CD14-positive monocyte (primary cell): ENCODE measurements at regions not wholly inside any gene's neighbourhood (a gene's known extent, or its start where the extent isn't known, plus 50 kb on each side); places are given as distances from the start of the nearest gene placed in this dataset.

ENCODE experiments used
- DNase-seq, 3 donors: peaks; one replicate each; pipeline ENCODE4 v3.0.0-alpha.2; 2011 to 2022
- H2AFZ ChIP-seq: 2 replicates; pipeline ENCODE4 v1.6.0; 2012; ENCODE audit warnings: mild to moderate bottlenecking, low read depth, low read length, inconsistent platforms; ENCODE audit not compliant: insufficient read depth, poor library complexity, severe bottlenecking
- H3K27ac ChIP-seq, 2 donors: 1 replicate in 1 of 2; 2 replicates in 1 of 2; pipeline ENCODE4 v1.5.1; 2012 to 2013; ENCODE audit warnings: low read length in 2 of 2, control low read depth in 1 of 2, inconsistent platforms in 1 of 2, low read depth in 1 of 2, mild to moderate bottlenecking in 1 of 2
- H3K27me3 ChIP-seq, 2 donors: one replicate each; pipeline versions ENCODE4 v1.6.0 to v1.6.1; 2011 to 2013; ENCODE audit warnings: low read length in 2 of 2; ENCODE audit not compliant: control insufficient read depth in 2 of 2, insufficient read depth in 2 of 2
- H3K36me3 ChIP-seq, 2 donors: replicated peaks in 1 of 2; 1 replicate in 1 of 2; 2 replicates in 1 of 2; pipeline versions ENCODE4 v1.5.1 to v1.6.1; 2012 to 2013; ENCODE audit warnings: low read length in 2 of 2, control low read depth in 1 of 2, inconsistent platforms in 1 of 2, mild to moderate bottlenecking in 1 of 2; ENCODE audit not compliant: insufficient read depth in 2 of 2, control insufficient read depth in 1 of 2
- H3K4me1 ChIP-seq, 2 donors: 1 replicate in 1 of 2; 2 replicates in 1 of 2; pipeline versions ENCODE4 v1.5.1 to v1.6.1; 2012 to 2013; ENCODE audit warnings: low read length in 2 of 2, control low read depth in 1 of 2, inconsistent platforms in 1 of 2, mild to moderate bottlenecking in 1 of 2, moderate library complexity in 1 of 2; ENCODE audit not compliant: insufficient read depth in 2 of 2, control insufficient read depth in 1 of 2
- H3K4me2 ChIP-seq: replicated peaks from 2 replicates; pipeline ENCODE3; 2012; ENCODE audit warnings: low read length, moderate library complexity, mild to moderate bottlenecking; ENCODE audit not compliant: poor library complexity, severe bottlenecking; ENCODE audit errors: extremely low read depth
- H3K4me3 ChIP-seq, 3 experiments: fragments of 200-600 bp in 1 of 3; sonication (generic) in 1 of 3; replicated peaks in 1 of 3; 1 replicate in 2 of 3; 2 replicates in 1 of 3; pipeline ENCODE4 v1.5.1; 2011 to 2013; ENCODE audit warnings: low read length in 3 of 3, mild to moderate bottlenecking in 3 of 3, control low read depth in 2 of 3, low read depth in 2 of 3, inconsistent platforms in 1 of 3, moderate library complexity in 1 of 3
- H3K79me2 ChIP-seq: 2 replicates; pipeline ENCODE4 v1.6.0; 2012; ENCODE audit warnings: mild to moderate bottlenecking, control low read depth, inconsistent platforms, low read length, moderate library complexity; ENCODE audit not compliant: insufficient read depth
- H3K9ac ChIP-seq: 2 replicates; pipeline ENCODE4 v1.6.0; 2017; ENCODE audit warnings: low read length, mild to moderate bottlenecking; ENCODE audit not compliant: insufficient read depth, poor library complexity, severe bottlenecking
- H3K9me3 ChIP-seq, 2 donors: replicated peaks in 1 of 2; 1 replicate in 1 of 2; 2 replicates in 1 of 2; pipeline versions ENCODE4 v1.5.1 to v1.6.1; 2012 to 2013; ENCODE audit warnings: low read length in 2 of 2, control low read depth in 1 of 2; ENCODE audit not compliant: control insufficient read depth in 1 of 2, insufficient read depth in 1 of 2
- H4K20me1 ChIP-seq: 2 replicates; pipeline ENCODE4 v1.6.0; 2012; ENCODE audit warnings: mild to moderate bottlenecking, low read length, control low read depth, moderate library complexity; ENCODE audit not compliant: insufficient read depth
- H3K27ac Mint-ChIP-seq, 7 donors: one replicate each; pipeline ENCODE4 v1.8.0; 2020; ENCODE audit warnings: mild to moderate bottlenecking in 7 of 7, mixed read lengths in 7 of 7, moderate library complexity in 6 of 7, inconsistent platforms in 2 of 7
- H3K27me3 Mint-ChIP-seq, 3 donors: one replicate each; pipeline ENCODE4 v1.8.0; 2021 to 2022; ENCODE audit warnings: low read depth in 3 of 3, mild to moderate bottlenecking in 3 of 3, mixed read lengths in 3 of 3, moderate library complexity in 3 of 3, inconsistent platforms in 1 of 3
- H3K36me3 Mint-ChIP-seq, 2 donors: one replicate each; pipeline ENCODE4 v1.8.0; 2020; ENCODE audit warnings: mixed read lengths in 2 of 2, inconsistent platforms in 1 of 2, mild to moderate bottlenecking in 1 of 2
- H3K4me1 Mint-ChIP-seq: one replicate; pipeline ENCODE4 v1.8.0; 2020; ENCODE audit warnings: mild to moderate bottlenecking, mixed read lengths
- H3K4me3 Mint-ChIP-seq, 2 donors: one replicate each; pipeline ENCODE4 v1.8.0; 2020; ENCODE audit warnings: mild to moderate bottlenecking in 2 of 2, mixed read lengths in 2 of 2, moderate library complexity in 1 of 2
- H3K9me3 Mint-ChIP-seq, 7 donors: one replicate each; pipeline ENCODE4 v1.8.0; 2020 to 2022; ENCODE audit warnings: mixed read lengths in 7 of 7, mild to moderate bottlenecking in 6 of 7, moderate library complexity in 6 of 7, inconsistent platforms in 2 of 7
- CTCF ChIP-seq: fragments of 200-600 bp; IDR thresholded peaks from one replicate; pipeline ENCODE4 v1.8.0; 2022; ENCODE audit warnings: antibody characterized with exemption, mild to moderate bottlenecking
- WGBS: methylation state at CpG from one replicate; pipeline ENCODE4 v1.1.5; 2013; ENCODE audit warnings: missing lambda C conversion rate; ENCODE audit not compliant: insufficient coverage; 5-methylcytosine and 5-hydroxymethylcytosine counted together
- intact Hi-C, 2 donors: fragments of 100-400 bp; cut with micrococcal nuclease; formaldehyde crosslinking; loops; one replicate each; pipeline versions ENCODE4 v1.15.0 to v1.15.1; 2023

- Histone ChIP-seq H3K4me1 (no peaks in the 10 kb centered on the region), H3K27me3 (no peaks in the 10 kb centered on the region), H3K4me3 (no peak overlapping the region), H3K4me2 (no peak overlapping the region), H3K36me3 (no peaks in the 10 kb centered on the region), H2AFZ (no peak overlapping the region), H3K79me2 (no peaks in the 10 kb centered on the region), H4K20me1 (no peaks in the 10 kb centered on the region), H3K9ac (no peak overlapping the region), H3K27ac (no peak overlapping the region), H3K9me3 (peaks cover 11 to 28% of the 10 kb centered on the region in 2 donors)
- no peak for DNase-seq
- Mint-ChIP-seq H3K4me1 (no peaks in the 10 kb centered on the region), H3K27ac (no peak overlapping the region), H3K27me3 (no peaks in the 10 kb centered on the region), H3K9me3 (peaks cover 0 to 24% (median 9%) of the 10 kb centered on the region in 7 donors), H3K36me3 (no peaks in the 10 kb centered on the region), H3K4me3 (no peak overlapping the region)
- 90% methylated on average over 2 of the region's 4 CpGs for WGBS
- intact Hi-C loops, result no loop called here
- no peak for TF ChIP-seq CTCF
Measured at GRCh38 chr5:27477550-27477949, 439.2 kb upstream of the CDH9 start.

GRCh38 chr5:27476356-27476988 is 438.1 kb upstream of the CDH9 start:
- Mint-ChIP-seq H3K36me3 (no peaks in the 10 kb centered on the region), H3K9me3 (peaks cover 0 to 28% (median 9%) of the 10 kb centered on the region in 7 donors), H3K4me3 (no peak overlapping the region), H3K4me1 (no peaks in the 10 kb centered on the region), H3K27ac (no peak overlapping the region), H3K27me3 (no peaks in the 10 kb centered on the region)
- no peaks in the 10 kb centered on the region for H3K4me1 ChIP-seq
- H3K9me3 ChIP-seq, result peaks cover 18 to 32% of the 10 kb centered on the region in 2 donors
- no peak overlapping the region for H3K9ac ChIP-seq
- H2AFZ ChIP-seq, result no peak overlapping the region
- no peak for DNase-seq
- H3K79me2 ChIP-seq, result no peaks in the 10 kb centered on the region
- H3K27me3 ChIP-seq, result no peaks in the 10 kb centered on the region
- H3K27ac ChIP-seq, result no peak overlapping the region
- WGBS, result 97% methylated on average over 2 of the region's 2 CpGs
- H3K4me2 ChIP-seq, result no peak overlapping the region
- H3K4me3 ChIP-seq, result no peak overlapping the region
- intact Hi-C loops, result no loop called here
- H4K20me1 ChIP-seq, result no peaks in the 10 kb centered on the region
- H3K36me3 ChIP-seq, result no peaks in the 10 kb centered on the region
- no peak for TF ChIP-seq CTCF
